ENCODE measurements at regions not wholly inside any gene's neighbourhood (a gene's known extent, or its start where the extent isn't known, plus 50 kb on each side); places are given as distances from the start of the nearest gene placed in this dataset.

DNA sequence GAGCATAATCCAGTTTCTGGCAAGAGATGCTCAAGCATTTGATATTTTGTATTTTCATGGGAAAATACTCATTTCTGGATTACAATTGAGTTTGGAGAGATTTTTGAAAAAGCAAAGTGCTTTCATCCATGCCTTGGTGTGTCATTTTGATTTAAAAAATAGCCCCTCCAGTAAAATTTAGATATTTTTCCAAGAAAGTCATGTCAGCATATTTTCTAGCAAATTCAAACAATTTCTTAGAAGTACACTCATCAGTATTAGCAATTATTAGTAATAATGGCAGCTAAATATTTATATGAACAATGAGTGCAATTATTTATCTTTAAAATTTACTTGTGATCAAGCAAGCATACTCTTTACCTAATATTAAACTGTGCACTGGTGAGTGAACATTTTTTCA is 102.2 kb upstream of the TMEM161B start:
- H3K4me3 ChIP-seq (ENCODE audit: low read depth, low read length): no peak overlapping the region
- TF ChIP-seq, protein P1, sequence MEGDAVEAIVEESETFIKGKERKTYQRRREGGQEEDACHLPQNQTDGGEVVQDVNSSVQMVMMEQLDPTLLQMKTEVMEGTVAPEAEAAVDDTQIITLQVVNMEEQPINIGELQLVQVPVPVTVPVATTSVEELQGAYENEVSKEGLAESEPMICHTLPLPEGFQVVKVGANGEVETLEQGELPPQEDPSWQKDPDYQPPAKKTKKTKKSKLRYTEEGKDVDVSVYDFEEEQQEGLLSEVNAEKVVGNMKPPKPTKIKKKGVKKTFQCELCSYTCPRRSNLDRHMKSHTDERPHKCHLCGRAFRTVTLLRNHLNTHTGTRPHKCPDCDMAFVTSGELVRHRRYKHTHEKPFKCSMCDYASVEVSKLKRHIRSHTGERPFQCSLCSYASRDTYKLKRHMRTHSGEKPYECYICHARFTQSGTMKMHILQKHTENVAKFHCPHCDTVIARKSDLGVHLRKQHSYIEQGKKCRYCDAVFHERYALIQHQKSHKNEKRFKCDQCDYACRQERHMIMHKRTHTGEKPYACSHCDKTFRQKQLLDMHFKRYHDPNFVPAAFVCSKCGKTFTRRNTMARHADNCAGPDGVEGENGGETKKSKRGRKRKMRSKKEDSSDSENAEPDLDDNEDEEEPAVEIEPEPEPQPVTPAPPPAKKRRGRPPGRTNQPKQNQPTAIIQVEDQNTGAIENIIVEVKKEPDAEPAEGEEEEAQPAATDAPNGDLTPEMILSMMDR (IDR thresholded peaks at IDR 0.05; ENCODE audit: insufficient read depth, low read depth, low read length): no peak
- CTCF ChIA-PET: no interaction called here
- H3K27me3 ChIP-seq (ENCODE audit: control insufficient read depth, insufficient read depth, low read length): no peaks in the 10 kb centered on the region
- H3K36me3 ChIP-seq (ENCODE audit: control insufficient read depth, insufficient read depth, low read length): no peaks in the 10 kb centered on the region
- POLR2A ChIA-PET: no interaction called here
- no peak for DNase-seq (ENCODE audit: low read depth)

DNA sequence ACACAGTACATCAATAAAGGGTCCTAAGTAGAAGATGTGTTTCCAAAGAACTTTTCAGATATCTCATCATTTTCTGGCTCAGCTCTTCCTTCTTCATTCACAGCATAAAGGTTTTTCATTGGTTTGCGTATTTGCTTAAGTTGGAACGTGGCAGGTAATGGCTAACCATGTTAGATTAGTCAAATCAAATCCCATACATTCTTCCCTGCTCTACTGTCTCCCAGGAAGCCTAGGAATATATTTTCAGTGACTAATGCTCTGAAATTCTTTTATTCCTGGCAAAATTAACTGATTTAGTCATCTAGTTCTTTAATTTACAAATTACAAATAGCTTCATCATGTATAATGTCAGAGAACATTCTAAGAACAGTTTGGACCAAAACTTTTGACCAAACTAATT is 99.6 kb upstream of the TMEM161B start:
- CTCF ChIA-PET: no interaction called here
- DNase-seq (ENCODE audit: low read depth): no peak

DNA sequence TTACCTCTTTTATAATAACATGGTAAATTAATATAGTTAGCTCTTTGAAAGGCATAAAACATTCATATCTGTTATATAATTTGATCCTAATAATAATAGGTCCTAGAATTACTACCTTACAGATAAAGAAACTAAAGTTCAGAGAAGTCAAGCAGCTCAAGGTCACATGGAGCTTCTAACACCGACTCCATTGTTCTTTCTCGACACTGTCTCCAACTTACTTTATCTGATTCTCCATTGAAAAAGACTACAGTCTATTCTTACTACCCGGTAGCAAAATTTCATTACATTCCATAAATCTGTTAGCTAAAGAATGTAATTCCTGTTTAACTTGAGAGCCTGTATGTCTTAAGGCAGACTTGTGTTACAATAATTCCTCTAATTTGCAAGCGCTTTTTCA is 96.3 kb upstream of the TMEM161B start:
- DNase-seq (ENCODE audit: low read depth): no peak
- Histone ChIP-seq H3K27me3 (ENCODE audit: control insufficient read depth, insufficient read depth, low read length) (no peaks in the 10 kb centered on the region), H3K4me3 (ENCODE audit: low read depth, low read length) (no peak overlapping the region), H3K36me3 (ENCODE audit: control insufficient read depth, insufficient read depth, low read length) (no peaks in the 10 kb centered on the region)
- TF ChIP-seq, protein P1 (IDR thresholded peaks at IDR 0.05; ENCODE audit: insufficient read depth, low read depth, low read length): no peak
- POLR2A ChIA-PET: no interaction called here
- CTCF ChIA-PET: interaction anchor here (0.6 kb wide), 1 partner anchor 360 kb away, joined by 3 read pairs; no protein-coding TSS in a partner anchor

More for the DNA sequence above, 99.6 kb upstream of the TMEM161B start:
- Histone ChIP-seq H3K27me3 (ENCODE audit: control insufficient read depth, insufficient read depth, low read length) (no peaks in the 10 kb centered on the region), H3K36me3 (ENCODE audit: control insufficient read depth, insufficient read depth, low read length) (no peaks in the 10 kb centered on the region), H3K4me3 (ENCODE audit: low read depth, low read length) (no peak overlapping the region)
- TF ChIP-seq, protein P1 (IDR thresholded peaks at IDR 0.05; ENCODE audit: insufficient read depth, low read depth, low read length): no peak
- POLR2A ChIA-PET: no interaction called here

DNA sequence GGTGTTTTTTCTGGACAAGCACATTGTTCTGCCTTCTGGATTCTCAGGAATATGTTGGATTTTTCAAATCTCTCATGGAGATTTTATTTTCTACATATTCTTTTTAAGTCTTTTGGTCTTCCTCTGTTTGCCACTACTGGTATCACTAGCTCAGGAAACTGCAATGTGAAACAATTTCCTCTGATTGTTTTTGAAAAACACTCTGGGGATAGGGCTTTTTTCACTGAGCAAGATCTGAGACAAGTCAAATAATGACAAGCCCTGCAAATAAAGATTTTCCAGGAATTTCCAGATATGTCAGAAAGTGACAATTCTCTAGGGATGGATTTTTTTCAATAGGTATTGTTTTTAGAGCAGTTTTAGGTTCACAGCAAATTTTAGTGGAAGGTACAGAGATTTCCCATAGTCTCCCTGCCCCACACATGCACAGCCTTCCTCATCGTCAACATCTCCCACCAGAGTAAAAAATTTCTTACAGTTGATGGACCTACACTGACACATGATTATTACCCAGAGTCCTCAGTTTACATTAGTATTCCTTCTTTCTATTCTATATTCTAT is 86.9 kb upstream of the TMEM161B start:
- Histone ChIP-seq H3K4me3 (ENCODE audit: low read depth, low read length) (no peak overlapping the region), H3K36me3 (ENCODE audit: control insufficient read depth, insufficient read depth, low read length) (no peaks in the 10 kb centered on the region), H3K27me3 (ENCODE audit: control insufficient read depth, insufficient read depth, low read length) (no peaks in the 10 kb centered on the region)
- DNase-seq (ENCODE audit: low read depth): no peak
- CTCF ChIA-PET: no interaction called here
- POLR2A ChIA-PET: no interaction called here
- TF ChIP-seq, protein P1 (IDR thresholded peaks at IDR 0.05; ENCODE audit: insufficient read depth, low read depth, low read length): no peak

DNA sequence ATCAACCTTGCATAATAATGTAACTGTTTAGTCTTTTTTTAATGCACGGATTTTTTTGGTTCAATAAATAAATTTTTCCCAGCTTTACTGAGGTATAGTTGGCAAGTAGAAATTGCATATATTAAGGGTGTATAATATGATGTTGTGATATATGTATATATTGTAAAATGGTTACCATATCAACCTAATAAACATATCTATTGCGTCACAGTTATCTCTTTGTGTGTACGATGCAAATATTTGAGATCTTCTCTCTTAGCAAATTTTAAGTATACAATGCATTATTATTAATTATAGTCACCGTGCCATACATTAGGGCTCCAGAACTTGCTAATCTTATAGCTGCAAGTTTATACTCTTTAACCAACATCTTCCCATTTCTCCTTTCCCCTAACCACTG is 57.2 kb upstream of the TMEM161B start:
- POLR2A ChIA-PET: no interaction called here
- TF ChIP-seq, protein P1 (IDR thresholded peaks at IDR 0.05; ENCODE audit: insufficient read depth, low read depth, low read length): no peak
- H3K27me3 ChIP-seq (ENCODE audit: control insufficient read depth, insufficient read depth, low read length): no peaks in the 10 kb centered on the region
- no peak overlapping the region for H3K4me3 ChIP-seq (ENCODE audit: low read depth, low read length)
- H3K36me3 ChIP-seq (ENCODE audit: control insufficient read depth, insufficient read depth, low read length): no peaks in the 10 kb centered on the region
- DNase-seq (ENCODE audit: low read depth): no peak
- CTCF ChIA-PET: no interaction called here
